GM12875 (cell line): ENCODE measurements at regions not wholly inside any gene's neighbourhood (a gene's known extent, or its start where the extent isn't known, plus 50 kb on each side); places are given as distances from the start of the nearest gene placed in this dataset.

ENCODE experiments used
- H3K4me3 ChIP-seq: one replicate; pipeline ENCODE4 v1.5.1; 2011; ENCODE audit warnings: low read depth, low read length, control low read depth
- TF ChIP-seq, protein P1 (sequence below): IDR thresholded peaks from 2 replicates; pipeline ENCODE4 v1.5.1; 2011; ENCODE audit warnings: low read depth, mild to moderate bottlenecking, control low read depth, inconsistent platforms, low read length, moderate library complexity, borderline replicate concordance; ENCODE audit not compliant: insufficient read depth

DNA sequence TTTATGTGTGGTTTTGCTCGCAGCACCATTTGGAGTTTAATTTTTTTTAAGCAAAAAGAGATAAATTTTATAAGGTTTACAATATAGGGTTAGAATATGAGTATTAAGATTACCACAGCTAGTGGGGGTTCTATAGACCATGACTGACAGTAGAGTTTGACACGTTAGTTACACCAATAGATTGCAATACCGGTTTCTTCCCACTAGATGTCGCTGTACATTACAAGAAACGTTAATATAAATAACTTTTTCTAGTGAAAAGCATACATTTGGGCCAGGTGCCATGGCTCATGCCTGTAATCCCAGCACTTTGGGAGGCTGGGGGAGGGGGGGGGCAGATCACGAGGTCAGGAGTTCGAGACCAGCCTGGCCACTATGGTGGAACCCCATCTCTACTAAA, 433.6 kb downstream of the MAGEB5 start:
- H3K4me3 ChIP-seq: no peak overlapping the region
- TF ChIP-seq, protein P1, sequence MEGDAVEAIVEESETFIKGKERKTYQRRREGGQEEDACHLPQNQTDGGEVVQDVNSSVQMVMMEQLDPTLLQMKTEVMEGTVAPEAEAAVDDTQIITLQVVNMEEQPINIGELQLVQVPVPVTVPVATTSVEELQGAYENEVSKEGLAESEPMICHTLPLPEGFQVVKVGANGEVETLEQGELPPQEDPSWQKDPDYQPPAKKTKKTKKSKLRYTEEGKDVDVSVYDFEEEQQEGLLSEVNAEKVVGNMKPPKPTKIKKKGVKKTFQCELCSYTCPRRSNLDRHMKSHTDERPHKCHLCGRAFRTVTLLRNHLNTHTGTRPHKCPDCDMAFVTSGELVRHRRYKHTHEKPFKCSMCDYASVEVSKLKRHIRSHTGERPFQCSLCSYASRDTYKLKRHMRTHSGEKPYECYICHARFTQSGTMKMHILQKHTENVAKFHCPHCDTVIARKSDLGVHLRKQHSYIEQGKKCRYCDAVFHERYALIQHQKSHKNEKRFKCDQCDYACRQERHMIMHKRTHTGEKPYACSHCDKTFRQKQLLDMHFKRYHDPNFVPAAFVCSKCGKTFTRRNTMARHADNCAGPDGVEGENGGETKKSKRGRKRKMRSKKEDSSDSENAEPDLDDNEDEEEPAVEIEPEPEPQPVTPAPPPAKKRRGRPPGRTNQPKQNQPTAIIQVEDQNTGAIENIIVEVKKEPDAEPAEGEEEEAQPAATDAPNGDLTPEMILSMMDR: peak; percentile 48; the same call in 1 of the 2 replicates

DNA sequence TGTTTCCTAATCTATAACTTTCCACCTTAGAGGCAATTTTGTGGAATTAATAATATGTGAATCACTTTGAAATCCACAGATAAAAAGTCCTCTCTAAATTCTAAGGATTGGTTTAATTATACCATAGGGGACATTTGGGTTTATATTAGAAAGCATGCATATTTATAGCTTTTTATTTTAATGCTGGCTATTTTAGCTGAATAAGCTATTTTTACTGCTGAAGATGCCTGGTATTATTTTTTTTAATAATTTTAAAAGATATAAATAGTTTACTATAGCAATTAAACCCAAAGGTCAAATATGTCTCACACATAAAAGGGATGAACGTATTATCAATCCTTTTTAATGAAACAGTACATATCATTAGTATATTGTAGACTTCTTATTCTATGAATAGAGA, 415.4 kb downstream of the MAGEB5 start:
- H3K4me3 ChIP-seq: no peak overlapping the region
- TF ChIP-seq, protein P1: no peak

DNA sequence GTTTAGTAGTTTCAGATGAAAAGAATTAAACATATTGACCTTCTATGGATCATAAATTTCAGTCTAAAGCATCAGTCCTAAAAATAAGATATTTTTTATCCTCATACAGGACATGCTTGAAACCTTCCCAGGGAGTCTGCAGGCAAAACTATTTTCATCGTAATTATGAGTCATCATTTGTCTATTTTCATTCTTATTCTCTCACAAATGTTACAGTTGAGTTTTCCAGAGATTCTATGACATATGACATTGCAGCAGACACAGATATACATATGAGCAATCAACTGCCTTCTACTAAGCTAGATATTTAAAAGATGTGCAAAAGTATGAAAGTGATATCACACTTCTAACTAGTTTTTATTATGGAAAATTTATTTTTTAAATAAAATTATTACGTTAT, 398.0 kb downstream of the MAGEB5 start:
- TF ChIP-seq, protein P1: no peak
- H3K4me3 ChIP-seq: no peak overlapping the region

DNA sequence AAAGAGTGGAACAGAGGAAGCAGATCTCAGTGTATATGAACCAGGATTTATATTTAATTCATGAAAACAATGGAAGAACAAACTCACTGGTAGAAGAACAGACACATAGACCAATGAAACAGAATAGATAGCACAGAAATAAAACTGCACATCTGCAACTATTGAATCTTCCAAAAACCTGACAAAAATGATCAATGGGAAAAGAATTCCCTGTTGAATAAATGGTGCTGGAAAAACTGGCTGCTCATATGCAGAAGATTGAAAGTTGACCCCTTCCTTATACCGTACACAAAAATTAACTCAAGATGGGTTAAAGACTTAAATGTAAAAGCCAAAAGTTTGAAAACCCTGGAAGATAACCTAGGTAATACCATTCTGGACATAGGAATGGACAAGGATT, 391.0 kb downstream of the MAGEB5 start:
- TF ChIP-seq, protein P1: no peak
- no peak overlapping the region for H3K4me3 ChIP-seq

DNA sequence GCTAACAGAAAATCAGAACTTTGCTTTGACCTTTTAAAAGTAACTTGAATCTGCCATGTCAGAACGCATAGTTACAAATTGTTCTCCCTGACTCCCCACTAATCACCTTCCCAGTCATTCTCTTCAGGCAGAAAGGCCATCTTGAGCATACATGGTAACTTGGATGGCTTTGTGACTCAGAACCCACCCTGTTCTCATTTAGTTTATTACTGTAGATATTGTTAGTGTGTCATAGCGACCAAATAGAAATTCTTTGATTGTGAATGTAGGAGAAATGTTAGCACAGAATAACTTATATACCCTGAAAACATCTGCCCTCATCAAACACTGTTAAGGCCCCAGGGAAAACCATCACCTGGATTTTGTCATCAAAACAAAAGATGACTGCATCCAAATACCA, 382.0 kb downstream of the MAGEB5 start:
- H3K4me3 ChIP-seq: no peak overlapping the region
- TF ChIP-seq, protein P1: no peak

DNA sequence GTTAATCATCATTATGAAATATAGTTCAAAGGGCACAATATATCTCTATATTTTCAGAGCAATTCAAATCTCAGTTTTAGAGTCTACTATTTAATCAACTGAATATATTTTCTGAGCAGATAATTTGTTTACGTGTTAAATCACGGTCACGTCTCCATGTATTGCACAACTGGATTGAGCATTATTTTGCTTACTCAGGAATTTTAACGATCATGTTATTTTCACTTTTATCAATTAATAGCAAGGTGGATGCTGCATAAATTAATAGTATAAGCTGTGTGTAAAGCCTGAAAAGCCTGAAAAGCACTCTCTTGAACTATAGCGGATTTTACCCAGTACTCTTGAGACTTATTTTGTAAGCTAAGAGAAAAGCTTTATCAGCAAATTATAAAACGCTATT, 374.9 kb downstream of the MAGEB5 start:
- no peak overlapping the region for H3K4me3 ChIP-seq
- TF ChIP-seq, protein P1: no peak

DNA sequence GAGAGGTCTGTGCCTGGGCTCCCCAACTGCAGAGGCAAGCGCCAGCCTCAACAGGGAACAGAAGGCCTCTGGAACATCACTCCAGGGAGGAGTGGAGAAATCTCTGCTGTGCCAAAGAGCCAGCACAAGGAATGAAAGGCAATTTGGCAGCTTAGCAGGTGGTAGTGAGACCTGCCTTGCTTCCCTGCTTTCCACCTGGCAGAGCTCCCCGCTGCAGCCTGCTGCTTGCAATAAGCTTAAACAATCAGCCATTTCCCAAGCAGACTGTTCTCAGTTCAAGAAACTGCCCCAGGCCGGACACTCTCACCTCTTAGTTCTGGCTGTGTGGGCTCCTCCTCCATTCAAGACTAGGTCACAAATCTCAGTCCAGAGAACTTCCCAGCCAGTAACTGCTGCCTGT, 370.6 kb downstream of the MAGEB5 start:
- TF ChIP-seq, protein P1: no peak
- H3K4me3 ChIP-seq: no peak overlapping the region
